Left forelimb (tissue), 1 donor: ENCODE measurements at regions not wholly inside any gene's neighbourhood (a gene's known extent, or its start where the extent isn't known, plus 50 kb on each side); places are given as distances from the start of the nearest gene placed in this dataset.

ENCODE experiments used
- DNase-seq: peaks from one replicate; pipeline ENCODE4 v3.0.0-alpha.2; 2018; ENCODE audit warnings: low spot score

DNA sequence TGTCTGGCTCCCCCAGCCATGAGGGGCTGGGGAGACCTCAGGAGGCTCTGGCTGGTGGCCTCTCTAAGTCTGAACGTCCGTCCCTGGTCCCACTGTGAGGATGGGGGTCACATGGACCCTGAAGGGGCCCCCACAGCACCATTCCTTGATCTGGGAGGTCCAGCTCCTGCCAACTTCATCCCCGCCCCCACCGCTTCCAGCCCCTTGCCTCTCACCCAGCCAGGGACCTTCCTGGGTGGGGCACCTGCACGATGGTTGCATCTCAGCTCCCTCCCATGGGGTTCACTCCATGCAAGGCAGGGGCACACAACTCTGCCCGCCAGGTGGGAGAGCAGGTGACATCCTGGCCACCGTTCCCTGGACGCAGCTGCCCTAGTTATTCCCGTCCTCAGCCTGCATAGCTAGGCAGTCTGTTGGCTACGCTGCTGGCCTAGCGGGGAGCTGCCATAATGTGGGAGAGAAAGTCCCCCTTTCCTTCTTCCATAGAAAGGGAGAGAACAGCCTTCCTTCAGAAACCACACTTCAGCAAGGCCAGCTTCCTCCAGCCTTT lies 217.9 kb upstream of the RPL38 start:
- DNase-seq = no peak

DNA sequence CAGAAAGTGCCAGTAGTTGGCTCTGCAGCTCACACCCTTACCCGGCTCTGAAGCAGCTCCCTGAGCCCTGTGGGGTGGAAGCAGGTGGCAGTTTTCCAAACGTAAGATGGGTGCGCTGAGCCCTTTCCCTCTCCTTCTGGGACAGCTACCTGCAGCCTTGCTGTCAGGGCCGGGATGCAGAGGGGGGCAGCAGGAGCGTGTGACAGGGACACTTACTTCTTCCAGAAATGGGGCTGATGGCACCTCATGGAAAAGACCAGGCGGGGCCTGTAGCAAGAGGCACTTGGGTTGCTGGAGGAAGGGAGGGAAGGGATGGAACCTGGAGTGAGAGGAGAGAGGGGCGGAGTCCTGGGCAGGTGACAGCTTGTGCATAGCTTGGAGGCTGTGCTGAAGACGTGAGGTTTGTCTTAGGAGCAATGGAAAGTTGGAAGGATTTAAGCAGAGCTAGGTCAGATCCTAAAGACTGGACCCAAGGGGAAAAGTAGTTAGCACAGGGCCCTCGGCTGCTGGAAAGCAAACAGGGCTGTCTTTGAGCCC lies 216.8 kb upstream of the RPL38 start:
- DNase-seq = no peak

DNA sequence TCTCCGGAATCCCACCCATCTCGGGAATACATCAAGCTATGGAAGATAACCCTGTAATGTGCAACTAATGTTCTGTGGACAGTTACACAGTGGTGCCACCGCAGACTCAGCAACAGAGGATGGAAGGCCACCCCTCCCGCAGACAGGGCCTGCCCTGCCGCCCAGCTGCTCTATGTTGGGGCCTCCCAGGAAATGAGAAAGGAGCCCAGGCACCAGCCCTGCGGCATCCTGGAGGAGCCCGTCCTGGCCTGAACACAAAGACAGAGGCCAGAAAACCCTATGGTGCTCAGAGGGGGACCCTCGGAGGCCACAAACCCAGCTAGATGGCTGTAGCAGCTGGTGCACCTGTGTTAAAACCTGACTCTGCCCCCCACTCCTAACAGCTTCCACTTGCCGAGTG lies 216.1 kb upstream of the RPL38 start:
- no peak for DNase-seq

DNA sequence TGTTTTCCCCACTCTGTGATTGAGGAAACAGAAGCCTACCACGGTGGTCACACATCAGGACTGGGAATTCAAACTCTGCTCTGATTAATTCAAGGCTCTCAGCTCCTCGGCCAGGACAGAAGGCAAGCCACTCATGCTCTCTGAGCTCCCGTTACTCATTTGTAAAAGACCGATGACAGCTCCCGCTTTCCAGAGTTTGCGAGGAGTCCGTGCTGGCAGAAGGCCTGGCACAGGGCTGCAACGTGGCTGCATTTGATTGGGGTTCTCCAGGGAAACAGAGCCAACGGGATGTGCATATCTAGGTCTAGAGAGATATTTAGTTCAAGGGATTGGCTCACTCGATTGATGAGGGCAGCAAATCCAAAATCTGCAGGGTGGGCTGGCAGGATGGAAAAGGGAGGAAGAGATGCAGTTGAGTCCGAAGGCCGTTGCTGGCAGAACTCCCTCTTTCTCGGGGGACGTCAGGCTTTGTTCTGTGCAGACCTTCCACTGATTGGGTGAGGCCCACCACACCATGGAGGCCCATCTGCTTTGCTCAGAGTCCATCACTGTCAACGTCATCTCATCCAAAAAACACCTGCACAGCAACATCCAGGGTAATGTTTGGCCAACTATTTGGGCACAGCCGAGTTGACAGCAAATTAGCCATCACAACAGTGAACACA lies 215.5 kb upstream of the RPL38 start:
- DNase-seq = no peak

DNA sequence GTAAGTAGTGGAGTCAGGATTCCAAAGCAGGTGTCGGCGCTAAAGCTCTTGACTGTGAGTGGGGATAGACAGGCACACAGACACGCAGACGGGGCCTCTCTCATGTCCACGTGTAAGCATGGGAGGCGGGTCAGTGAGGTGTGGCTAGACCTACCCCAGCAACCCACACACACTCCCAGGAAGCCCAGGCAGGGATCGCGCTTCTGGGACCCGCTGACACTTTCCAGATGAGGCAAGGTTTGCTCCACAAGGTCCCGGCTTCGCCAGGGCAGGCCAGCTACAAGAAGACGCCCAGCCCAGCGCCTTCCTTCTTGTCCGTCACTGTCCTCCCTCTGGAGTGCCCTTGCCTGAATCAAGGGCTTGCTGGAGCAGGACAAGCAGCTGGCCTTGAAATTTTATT lies 213.8 kb upstream of the RPL38 start:
- no peak for DNase-seq

DNA sequence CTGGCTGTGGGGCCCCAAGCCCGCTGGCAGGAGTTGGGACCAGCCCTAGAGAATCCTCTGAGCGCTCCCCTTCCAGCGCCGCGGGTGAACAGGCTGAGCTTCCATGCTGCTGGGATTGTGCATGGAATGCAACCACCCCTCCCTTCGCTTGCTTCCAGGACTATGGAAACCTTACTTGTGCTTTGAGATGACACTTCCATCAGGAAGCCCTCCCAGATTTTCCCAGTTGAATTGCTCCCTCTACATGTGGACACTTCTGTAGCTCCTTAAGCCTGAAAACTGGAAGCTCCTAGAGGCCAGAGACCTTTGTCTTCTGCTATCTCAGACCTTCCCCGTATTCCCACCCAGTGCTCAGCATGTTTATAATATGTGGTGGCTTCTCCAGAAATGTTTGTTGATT lies 213.2 kb upstream of the RPL38 start:
- DNase-seq = no peak

DNA sequence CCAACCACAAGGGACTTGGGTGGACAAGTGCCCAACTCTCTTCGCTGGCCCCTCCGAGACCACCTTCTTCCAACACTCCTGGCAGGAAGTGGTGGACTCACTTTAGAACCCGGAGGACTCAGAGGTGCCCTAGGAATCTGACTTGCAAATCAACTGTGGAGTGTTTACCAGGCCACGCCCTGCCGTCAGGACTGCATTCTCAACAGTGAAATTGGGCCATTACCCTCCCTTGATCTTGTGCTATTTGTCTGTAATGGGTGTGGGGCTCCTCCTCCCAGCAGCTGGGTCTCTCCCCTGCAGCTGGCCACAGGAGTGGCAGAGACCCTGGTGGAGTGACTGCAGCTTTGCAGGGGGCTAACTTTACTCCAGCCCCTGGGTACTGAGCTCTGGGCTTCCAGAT lies 212.2 kb upstream of the RPL38 start:
- no peak for DNase-seq

DNA sequence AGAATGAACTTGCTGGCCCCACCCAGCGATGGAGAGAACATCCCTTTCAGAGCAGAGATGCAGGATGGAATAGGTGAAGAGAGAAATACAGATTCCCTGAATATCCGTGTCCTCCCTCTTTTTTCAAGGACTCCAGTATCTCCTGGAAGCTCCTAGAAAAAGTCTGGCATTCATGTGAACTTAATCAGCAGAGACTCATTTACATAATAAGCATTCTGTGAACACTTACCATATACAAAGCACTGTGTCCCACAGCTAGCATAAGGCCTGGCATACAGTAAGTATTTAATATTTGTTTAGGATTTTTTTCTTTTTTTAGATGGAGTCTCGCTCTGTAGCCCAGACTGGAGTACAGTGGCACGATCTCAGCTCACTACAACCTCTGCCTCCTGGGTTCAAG lies 208.5 kb upstream of the RPL38 start:
- DNase-seq = no peak

DNA sequence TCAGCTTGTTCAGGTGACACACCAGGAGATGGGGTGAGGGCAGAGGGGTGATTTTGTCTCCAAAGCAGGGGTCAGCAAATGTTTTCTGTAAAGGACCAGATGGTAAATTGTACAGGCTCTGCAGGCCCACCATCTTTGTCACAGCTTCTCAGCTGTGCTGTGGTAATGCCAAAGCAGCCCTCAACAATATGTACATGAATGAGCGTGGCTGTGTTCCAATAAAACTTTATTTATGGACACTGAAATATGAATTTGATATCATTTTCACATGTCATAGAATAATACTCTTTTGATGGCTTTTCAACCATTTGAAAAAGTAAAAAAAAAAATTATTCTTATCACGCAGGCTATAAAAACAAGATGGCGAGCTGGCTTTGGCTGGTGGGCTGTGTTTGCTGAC lies 206.4 kb upstream of the RPL38 start:
- no peak for DNase-seq

DNA sequence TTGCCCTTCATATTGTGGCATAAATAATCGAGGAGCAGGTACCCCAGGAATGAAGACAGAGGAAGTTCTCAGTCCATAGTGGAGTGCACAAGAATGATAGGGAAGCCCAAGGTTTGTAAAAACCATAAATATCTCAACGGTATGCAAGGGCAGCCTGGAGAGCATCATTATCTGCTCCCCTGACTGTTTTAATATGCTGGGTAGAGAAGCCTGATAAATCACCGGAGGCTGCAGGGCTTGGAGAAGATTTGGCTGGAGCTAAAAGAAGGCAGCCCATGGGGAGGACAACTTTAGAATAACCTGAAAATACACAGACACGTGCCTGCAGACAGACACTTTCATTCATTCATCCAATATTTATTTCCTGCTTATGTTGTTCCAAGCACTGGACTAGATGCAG lies 205.2 kb upstream of the RPL38 start:
- no peak for DNase-seq

DNA sequence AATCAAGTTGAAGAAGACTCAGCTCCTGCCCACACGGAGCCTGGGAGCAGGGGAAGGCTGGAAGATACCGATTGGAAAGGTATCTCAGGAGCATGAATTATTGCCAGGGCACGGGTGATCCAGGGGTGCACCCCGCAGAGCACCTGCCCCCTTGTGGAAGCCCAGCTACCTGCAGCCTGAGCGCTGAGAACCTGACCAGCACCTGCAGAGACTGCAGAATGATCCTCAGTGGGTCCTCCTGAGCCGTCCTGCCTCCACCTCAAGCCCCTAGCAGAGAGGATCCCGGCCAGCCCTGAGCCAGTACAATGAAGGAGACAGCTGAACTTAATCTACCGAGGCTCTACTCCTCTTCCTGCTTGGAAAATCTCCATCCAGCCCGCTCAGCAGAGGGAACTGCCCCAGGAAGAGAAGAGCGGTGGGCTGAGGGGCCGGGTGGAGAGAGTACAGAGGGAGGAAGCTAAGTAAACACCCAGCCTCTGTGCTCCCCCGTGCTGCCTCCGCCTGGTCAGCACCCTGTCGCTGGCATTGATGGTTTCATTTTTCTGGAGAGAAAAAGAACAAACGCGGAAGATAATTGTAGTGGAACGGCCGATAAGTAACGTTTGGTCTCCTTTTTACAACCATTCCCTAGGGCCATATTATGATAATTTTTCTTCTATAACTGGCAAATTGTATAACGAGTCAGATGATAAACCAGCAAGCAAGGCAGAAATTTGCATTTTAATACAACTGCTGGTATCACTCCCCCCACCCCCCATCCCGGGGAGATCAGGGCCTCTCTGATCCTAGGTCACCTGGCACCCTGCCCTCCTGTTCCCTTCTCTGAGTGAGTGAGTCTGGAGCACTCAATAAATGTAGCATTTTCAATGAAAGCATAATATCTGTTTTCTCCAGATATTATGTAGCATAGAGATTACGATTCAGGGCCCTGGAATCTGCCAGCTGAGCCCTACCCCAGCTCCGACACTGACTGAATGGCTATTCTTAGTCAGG lies 204.5 kb upstream of the RPL38 start:
- no peak for DNase-seq

DNA sequence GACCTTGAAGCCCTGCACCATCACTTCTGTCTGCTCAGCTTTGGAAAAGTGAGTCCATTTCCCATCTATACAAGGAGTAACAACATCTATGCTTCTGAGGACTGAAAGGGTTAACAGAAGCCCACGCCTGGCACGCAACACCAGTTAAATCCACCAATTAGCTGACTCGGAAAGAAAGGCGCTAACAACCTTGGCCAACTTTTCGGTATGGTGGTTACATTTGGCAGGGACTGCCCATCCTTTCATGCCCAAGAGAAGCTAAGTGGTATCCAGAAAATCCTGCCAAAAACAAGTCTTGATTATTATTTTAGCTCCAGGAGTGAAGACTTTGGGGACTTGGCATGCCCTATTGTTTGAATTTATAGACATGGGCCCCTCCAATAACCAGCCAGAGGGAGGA lies 202.3 kb upstream of the RPL38 start:
- DNase-seq = no peak

DNA sequence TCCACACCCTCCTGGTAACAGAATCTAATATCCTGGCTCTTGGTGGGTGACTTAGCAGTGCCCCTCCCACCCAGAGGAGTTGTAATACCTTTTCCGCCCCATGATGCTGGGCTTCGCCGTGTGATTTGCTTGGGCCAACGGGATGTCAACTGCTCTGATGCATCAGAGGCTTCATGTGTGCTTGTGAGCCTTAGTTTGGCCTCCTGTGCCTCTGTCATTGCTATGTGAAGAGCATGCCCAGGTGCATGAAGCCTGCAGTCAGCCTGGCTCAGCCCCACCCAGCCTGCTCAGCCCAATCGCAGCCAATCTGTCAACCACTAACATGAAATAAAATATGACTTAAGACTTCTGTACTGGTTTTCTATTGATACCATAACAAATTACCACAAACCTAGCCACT lies 201.2 kb upstream of the RPL38 start:
- DNase-seq = no peak

DNA sequence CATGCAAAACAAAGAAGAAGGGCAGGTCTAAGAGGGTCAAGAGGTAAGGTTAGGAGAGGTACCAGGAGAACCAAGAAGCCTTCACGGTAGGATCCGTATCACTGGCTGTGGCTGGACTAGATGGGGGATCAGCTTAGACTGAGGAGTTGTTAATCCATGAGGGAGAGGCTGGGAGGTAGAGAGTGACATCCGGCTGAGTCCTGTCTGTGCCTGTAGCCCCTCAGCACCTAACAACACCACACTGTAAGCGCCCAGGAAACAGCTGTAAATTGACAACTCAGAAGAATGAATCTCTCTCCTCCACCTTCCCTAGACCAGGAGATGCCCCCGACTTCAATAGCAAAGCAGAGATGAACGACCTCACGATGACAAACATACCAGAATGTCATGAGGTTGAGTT lies 199.4 kb upstream of the RPL38 start:
- no peak for DNase-seq

DNA sequence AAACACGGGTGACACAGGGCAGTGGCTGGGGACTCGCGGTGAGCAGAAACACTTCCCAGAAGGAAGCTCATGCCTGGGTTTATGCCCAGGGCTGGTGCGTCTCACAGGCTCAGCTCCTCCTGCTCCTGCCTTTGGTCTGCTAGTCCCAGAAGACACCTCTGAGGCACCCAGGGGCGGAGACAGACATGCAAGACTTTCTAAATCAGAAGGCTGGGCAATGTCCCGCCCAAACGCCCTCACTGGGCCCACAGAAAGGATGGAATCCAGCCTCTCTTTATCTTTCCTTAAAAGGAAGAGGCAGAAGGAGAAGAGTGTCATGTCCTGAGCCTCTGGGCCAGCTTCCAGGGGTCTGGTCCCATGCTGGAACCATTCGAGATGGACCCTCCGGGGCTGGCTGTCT lies 197.7 kb upstream of the RPL38 start:
- DNase-seq = no peak

DNA sequence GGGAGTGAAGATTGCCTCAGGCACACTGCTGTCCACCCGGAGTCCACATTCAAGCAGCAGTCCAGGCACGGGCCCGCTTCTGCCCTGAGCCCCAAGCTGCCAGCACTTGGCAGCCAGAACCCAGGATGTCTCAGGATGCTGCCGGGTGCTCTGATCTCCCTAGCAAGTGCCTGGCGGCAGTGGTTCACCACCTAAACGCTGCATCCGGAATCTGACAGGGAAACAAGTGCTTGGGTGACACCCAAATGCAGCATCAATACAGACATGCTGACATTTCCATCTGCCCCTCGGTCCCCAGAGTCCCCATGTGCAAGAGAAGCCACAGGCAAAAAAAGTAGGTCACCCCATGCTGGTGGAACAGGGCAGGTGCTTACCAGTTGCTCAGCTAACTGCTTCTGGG lies 197.1 kb upstream of the RPL38 start:
- no peak for DNase-seq

DNA sequence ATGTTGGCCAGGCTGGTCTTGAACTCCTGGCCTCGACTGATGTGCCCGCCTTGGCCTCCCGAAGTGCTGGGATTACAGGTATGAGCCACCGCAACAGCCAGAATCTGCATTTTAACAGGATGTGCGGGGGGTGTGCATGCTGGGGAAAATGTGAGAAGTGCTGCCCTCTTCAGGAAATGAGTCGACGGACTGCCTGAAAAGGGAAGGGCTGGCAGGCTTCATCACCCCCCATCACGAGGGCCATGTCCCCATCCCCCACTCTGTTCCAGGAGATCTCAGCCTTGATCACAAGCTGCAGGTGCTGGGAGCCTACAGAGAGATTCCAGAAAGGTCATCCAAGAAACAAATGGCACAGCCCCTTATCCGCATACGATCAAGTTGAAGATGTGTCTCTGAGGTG lies 195.3 kb upstream of the RPL38 start:
- DNase-seq = no peak

DNA sequence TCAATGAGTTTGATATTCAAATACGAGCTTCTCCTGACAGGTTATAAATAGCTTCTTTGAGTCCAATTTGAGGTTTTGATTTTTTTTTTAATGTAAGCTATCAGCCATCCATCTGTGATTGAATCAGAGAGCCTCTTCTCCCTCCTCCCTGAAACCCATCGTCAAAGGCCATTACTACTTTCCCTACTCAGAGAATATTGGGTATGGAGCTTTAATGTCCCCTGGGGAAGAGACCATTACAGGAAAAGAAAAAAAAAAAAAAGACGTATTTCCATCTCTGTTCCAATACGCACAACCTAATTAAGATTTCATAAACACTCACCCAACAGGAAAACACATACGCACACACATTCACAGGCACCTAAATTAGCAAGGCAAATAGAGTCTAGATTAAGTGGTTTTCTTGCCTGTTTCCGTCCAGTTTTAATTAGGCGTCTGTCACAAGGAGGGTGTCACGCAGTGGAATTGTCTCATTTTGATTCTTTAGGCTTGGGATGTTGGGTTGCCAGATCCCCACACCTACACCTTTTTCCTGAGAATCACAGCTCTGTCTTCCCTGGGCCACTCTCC lies 194.3 kb upstream of the RPL38 start:
- DNase-seq = no peak

DNA sequence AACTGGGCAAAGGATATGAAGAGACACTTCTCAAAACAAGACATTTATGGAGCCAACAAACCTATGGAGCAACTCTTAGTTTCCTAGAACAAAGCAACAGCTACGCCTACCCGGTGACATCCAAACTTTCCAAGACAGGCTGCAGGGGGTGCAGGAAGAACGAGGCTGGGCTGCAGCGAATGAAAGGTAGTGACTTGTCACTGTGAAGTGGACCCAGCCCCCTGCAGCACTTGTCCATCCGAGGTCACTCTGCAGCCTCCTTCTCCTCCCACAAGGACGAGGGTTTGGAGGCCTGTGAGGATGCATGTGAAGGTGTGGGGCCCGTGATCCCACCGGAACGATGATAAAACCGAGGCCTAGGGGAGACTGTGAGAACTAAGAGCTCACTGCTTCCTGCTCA lies 192.6 kb upstream of the RPL38 start:
- DNase-seq = no peak

DNA sequence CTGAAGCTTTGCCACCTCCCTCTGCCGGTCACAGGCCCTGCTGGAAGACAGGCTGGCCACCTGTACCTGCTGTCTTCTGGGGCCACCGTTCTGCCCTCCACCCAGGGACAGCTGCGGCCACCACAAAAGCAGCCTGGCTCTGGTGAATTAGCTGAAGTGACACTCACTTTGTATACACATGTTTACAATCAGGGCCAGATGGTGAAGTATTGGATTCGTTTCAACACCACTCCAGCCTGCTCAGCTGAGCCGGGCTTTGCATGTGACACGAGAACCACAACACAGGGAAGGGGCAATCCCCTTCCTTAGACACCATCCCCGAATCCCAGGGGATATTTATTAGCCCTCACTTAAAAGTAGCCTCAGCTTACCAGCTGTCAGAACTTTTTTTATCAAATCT lies 191.5 kb upstream of the RPL38 start:
- DNase-seq = no peak

DNA sequence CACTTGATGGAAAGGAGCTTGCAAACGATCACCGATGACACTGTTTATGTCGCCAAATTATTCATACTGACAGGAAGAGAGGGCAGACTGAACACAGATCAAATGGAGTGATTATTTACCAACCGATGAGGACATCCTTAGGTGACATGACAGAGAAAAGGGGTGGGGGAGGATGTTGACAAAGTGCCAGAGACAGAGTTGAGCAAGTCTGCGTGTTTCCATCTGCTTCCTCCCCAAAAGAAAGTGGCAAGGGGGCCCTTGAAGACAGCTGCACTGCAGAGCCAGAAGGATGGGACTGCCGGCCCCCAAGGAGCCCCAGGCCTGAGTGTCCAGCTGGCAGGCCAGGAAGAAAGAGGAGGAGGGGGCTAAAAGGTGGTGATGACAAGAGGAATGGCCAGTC lies 191.0 kb upstream of the RPL38 start:
- DNase-seq = no peak

DNA sequence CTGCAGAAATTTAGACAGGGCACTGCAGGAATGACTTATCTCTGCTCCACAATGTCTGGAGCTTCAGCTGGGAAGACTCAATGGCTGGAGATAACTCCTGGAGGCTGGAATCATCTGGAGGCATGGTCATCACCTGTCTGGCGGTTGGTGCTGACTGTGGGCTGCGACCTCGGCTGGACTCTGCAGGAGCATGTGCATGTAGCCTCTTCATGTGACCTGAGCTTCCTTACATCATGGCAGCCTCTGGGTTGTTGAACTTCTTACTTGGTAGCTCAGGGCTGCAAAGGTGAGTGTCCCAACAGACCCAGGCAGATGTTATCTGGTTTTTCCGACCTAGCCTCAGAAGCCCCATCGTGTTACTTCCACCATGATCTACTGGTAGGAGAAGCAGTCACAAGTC lies 188.2 kb upstream of the RPL38 start:
- no peak for DNase-seq

DNA sequence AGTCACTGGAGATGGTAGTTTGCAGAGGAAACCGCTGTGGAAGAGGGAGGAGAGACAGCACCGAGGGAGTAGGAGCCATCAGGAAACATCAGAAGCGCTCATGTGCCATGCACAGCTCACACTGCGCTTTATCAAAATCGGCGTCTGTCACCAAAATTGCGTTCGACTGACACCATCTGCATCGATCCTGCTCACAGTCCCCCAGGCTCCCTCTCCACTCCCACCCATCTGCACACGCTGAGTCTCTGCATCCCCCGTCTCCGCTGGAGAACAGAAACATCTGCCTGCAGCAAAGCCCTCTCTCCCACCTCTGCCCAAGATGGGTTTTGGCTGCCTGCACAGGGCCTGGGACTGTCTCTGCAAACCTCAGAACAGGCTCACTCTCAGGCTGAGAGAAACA lies 187.5 kb upstream of the RPL38 start:
- DNase-seq = no peak
